ENCODE measurements at regions not wholly inside any gene's neighbourhood (a gene's known extent, or its start where the extent isn't known, plus 50 kb on each side); places are given as distances from the start of the nearest gene placed in this dataset.

DNA sequence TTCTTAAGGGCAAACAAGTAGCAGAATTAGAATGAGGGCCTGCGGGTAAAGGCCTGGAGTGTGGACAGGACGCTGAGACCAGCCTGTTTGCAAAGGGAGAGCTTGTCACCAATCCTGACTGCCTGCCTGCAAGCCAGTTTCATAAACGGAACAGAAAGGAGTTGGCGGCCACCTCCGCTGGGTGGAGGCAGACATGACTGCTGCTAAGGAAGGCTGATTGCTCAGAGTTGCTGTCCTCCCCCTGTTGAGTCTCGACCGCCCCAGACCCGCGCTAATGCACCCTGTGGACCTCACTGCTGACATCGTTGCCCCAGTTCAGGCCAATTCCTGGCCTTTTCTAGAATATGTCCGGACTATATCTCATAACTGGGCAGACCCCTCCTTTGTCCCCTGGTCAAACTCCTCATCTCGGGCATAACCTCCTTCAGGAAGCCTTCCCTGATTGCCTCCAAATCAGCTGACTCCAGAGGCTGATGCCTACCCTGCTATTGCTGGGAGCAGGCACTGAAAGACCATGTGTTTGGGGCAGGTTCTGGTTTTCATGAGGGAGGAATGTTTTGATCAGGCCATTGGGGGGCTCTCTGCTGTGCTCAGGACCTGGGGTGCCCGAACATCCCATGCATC lies 153.0 kb upstream of the CIBAR2 start:
- Histone ChIP-seq H3K36me3 (ENCODE audit: control insufficient read depth, insufficient read depth, low read length) (no peaks in the 10 kb centered on the region), H3K4me1 (ENCODE audit: control insufficient read depth, insufficient read depth, low read length) (no peaks in the 10 kb centered on the region), H3K4me3 (ENCODE audit: low read depth in 2 of 2, low read length in 2 of 2) (no peak overlapping the region), H3K9me3 (ENCODE audit: control insufficient read depth, insufficient read depth, low read depth, low read length) (no peaks in the 10 kb centered on the region), H3K27me3 (ENCODE audit: control insufficient read depth, insufficient read depth, low read length) (no peaks in the 10 kb centered on the region), H3K27ac (ENCODE audit: low read length) (no peak overlapping the region)
- BruUV-seq (replicated peaks): no TSS peak
- in situ Hi-C loops (cut with HindIII; ENCODE audit: low pct_unique_long_range_greater_than_20kb, low sequenced_read_pairs): no loop called here
- ChIA-PET POLR2A (no interaction called here), CTCF (no interaction called here)
- TF ChIP-seq, protein P1, sequence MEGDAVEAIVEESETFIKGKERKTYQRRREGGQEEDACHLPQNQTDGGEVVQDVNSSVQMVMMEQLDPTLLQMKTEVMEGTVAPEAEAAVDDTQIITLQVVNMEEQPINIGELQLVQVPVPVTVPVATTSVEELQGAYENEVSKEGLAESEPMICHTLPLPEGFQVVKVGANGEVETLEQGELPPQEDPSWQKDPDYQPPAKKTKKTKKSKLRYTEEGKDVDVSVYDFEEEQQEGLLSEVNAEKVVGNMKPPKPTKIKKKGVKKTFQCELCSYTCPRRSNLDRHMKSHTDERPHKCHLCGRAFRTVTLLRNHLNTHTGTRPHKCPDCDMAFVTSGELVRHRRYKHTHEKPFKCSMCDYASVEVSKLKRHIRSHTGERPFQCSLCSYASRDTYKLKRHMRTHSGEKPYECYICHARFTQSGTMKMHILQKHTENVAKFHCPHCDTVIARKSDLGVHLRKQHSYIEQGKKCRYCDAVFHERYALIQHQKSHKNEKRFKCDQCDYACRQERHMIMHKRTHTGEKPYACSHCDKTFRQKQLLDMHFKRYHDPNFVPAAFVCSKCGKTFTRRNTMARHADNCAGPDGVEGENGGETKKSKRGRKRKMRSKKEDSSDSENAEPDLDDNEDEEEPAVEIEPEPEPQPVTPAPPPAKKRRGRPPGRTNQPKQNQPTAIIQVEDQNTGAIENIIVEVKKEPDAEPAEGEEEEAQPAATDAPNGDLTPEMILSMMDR (IDR thresholded peaks at IDR 0.05): no peak
- TF ChIP-seq SIN3A (IDR thresholded peaks at IDR 0.05; ENCODE audit: borderline replicate concordance, insufficient read depth, low read depth, low read length): no peak
- TF ChIP-seq TCF7L2 (IDR thresholded peaks at IDR 0.05; ENCODE audit: low read depth, low read length): no peak
- no peak for DNase-seq (ENCODE audit: low read depth, low spot score)
- ATAC-seq: no peak
- intact Hi-C loops (cut with micrococcal nuclease; ENCODE audit: unreplicated experiment): no loop called here

DNA sequence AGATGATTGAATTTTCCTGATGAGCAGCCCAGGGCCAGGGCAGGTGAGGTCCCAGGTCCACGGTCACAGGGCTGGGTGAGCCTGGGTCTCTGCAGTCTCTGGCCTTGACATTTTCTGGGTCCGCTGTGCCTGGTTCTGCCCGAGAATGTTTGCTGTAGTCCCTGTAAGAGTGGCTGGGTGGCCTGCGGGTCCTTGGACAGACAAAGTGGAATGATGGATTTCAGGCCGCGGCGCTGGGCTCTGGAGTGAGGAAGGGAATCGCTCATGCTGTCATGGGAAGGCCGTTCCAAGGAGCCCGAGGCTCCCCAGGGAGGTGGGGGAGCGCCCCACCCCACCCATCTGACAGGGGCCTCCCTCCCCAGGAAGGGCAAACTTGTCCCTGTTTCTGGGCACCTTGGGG lies 153.5 kb upstream of the CIBAR2 start:
- H3K4me1 ChIP-seq (ENCODE audit: control insufficient read depth, insufficient read depth, low read length): no peaks in the 10 kb centered on the region
- intact Hi-C loops (cut with micrococcal nuclease; ENCODE audit: unreplicated experiment): no loop called here
- CTCF ChIA-PET: no interaction called here

More for the DNA sequence above, 153.5 kb upstream of the CIBAR2 start:
- TF ChIP-seq, protein P2, sequence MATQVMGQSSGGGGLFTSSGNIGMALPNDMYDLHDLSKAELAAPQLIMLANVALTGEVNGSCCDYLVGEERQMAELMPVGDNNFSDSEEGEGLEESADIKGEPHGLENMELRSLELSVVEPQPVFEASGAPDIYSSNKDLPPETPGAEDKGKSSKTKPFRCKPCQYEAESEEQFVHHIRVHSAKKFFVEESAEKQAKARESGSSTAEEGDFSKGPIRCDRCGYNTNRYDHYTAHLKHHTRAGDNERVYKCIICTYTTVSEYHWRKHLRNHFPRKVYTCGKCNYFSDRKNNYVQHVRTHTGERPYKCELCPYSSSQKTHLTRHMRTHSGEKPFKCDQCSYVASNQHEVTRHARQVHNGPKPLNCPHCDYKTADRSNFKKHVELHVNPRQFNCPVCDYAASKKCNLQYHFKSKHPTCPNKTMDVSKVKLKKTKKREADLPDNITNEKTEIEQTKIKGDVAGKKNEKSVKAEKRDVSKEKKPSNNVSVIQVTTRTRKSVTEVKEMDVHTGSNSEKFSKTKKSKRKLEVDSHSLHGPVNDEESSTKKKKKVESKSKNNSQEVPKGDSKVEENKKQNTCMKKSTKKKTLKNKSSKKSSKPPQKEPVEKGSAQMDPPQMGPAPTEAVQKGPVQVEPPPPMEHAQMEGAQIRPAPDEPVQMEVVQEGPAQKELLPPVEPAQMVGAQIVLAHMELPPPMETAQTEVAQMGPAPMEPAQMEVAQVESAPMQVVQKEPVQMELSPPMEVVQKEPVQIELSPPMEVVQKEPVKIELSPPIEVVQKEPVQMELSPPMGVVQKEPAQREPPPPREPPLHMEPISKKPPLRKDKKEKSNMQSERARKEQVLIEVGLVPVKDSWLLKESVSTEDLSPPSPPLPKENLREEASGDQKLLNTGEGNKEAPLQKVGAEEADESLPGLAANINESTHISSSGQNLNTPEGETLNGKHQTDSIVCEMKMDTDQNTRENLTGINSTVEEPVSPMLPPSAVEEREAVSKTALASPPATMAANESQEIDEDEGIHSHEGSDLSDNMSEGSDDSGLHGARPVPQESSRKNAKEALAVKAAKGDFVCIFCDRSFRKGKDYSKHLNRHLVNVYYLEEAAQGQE (IDR thresholded peaks at IDR 0.05; ENCODE audit: insufficient read depth in 1 of 2, low read depth in 2 of 2, low read length in 1 of 2): no peak
- TF ChIP-seq, protein P1 (IDR thresholded peaks at IDR 0.05): no peak
- TF ChIP-seq TCF7L2 (IDR thresholded peaks at IDR 0.05; ENCODE audit: low read depth, low read length) (no peak), POLR2AphosphoS5 (IDR thresholded peaks at IDR 0.05; ENCODE audit: low read depth, low read length) (no peak)
- no peak for DNase-seq (ENCODE audit: low read depth, low spot score)
- Histone ChIP-seq H3K4me3 (ENCODE audit: low read depth in 2 of 2, low read length in 2 of 2) (no peak overlapping the region), H3K27me3 (ENCODE audit: control insufficient read depth, insufficient read depth, low read length) (no peaks in the 10 kb centered on the region), H3K27ac (ENCODE audit: low read length) (no peak overlapping the region), H3K36me3 (ENCODE audit: control insufficient read depth, insufficient read depth, low read length) (no peaks in the 10 kb centered on the region), H3K9me3 (ENCODE audit: control insufficient read depth, insufficient read depth, low read depth, low read length) (no peaks in the 10 kb centered on the region)
- no TSS peak for BruUV-seq (replicated peaks)
- POLR2A ChIA-PET: interaction anchor here (0.7 kb wide), 1 partner anchor 441 kb away, joined by 4 read pairs; no protein-coding TSS in a partner anchor
- in situ Hi-C loops (cut with HindIII; ENCODE audit: low pct_unique_long_range_greater_than_20kb, low sequenced_read_pairs): no loop called here
- no peak for ATAC-seq
